BLaER1 treated with 17β-estradiol and CSF1 and Interleukin-3, amounts not matched to agents 10 nM and 100 nM (cell line): ENCODE measurements at regions not wholly inside any gene's neighbourhood (a gene's known extent, or its start where the extent isn't known, plus 50 kb on each side); places are given as distances from the start of the nearest gene placed in this dataset.
"Not testable (repeated sequence)": the region's sequence is repeated elsewhere in the genome, so short reads cannot be mapped to it uniquely, and the experiment has no call there.

Experiments
- H3K27ac ChIP-seq, 11 experiments: shearing (Covaris generic); formaldehyde crosslinking; 2 replicates each; pipeline ENCODE4 v1.8.1; 2022
- H3K27me3 ChIP-seq, 11 experiments: shearing (Covaris generic); formaldehyde crosslinking; 2 replicates each; pipeline ENCODE4 v1.8.1; 2022
- H3K36me3 ChIP-seq, 11 experiments: shearing (Covaris generic); formaldehyde crosslinking; 2 replicates each; pipeline ENCODE4 v1.8.1; 2022
- H3K4me1 ChIP-seq, 10 experiments: shearing (Covaris generic); formaldehyde crosslinking; 2 replicates each; pipeline ENCODE4 v1.8.1; 2022
- H3K4me2 ChIP-seq, 11 experiments: shearing (Covaris generic); formaldehyde crosslinking; 2 replicates each; pipeline ENCODE4 v1.8.1; 2022
- H3K4me3 ChIP-seq, 10 experiments: shearing (Covaris generic); formaldehyde crosslinking; 2 replicates each; pipeline ENCODE4 v1.8.1; 2022
- H3K9ac ChIP-seq, 11 experiments: shearing (Covaris generic); formaldehyde crosslinking; 2 replicates each; pipeline ENCODE4 v1.8.1; 2022
- H3K9me3 ChIP-seq, 11 experiments: shearing (Covaris generic); formaldehyde crosslinking; replicated peaks in 1 of 11; 2 replicates each; pipeline ENCODE4 v1.8.1; 2022
- H4K20me1 ChIP-seq, 11 experiments: shearing (Covaris generic); formaldehyde crosslinking; 2 replicates each; pipeline ENCODE4 v1.8.1; 2022
- Cebpa-rat ChIP-seq, 11 experiments: shearing (Covaris generic); IDR thresholded peaks; 2 replicates each; pipeline ENCODE4 v1.8.1; 2022

- TF ChIP-seq Cebpa-rat (IDR thresholded peaks at IDR 0.05): no peak
- no peak overlapping the region for H3K27ac ChIP-seq
- H3K9ac ChIP-seq: no peak overlapping the region
- H4K20me1 ChIP-seq: no peaks in the 10 kb centered on the region
- no peaks in the 10 kb centered on the region for H3K36me3 ChIP-seq
- H3K4me3 ChIP-seq: no peak overlapping the region
- H3K4me1 ChIP-seq: no peaks in the 10 kb centered on the region
- H3K27me3 ChIP-seq: no peaks in the 10 kb centered on the region
- no peak overlapping the region for H3K4me2 ChIP-seq
- peaks cover 0 to 26% (median 9%) of the 10 kb centered on the region in 11 experiments; a peak in 11 of 22 replicates for H3K9me3 ChIP-seq
Measured at GRCh38 chr15:93359060-93359408, 270.0 kb upstream of the RGMA start.

- Histone ChIP-seq H4K20me1 (no peaks in the 10 kb centered on the region), H3K9ac (no peak overlapping the region), H3K36me3 (no peaks in the 10 kb centered on the region), H3K4me3 (no peak overlapping the region), H3K27ac (no peak overlapping the region), H3K4me1 (no peaks in the 10 kb centered on the region), H3K4me2 (no peak overlapping the region), H3K27me3 (no peaks in the 10 kb centered on the region), H3K9me3 (peaks cover 0 to 29% (median 12%) of the 10 kb centered on the region in 11 experiments; a peak in 16 of 22 replicates)
- TF ChIP-seq Cebpa-rat (IDR thresholded peaks at IDR 0.05): no peak
Measured at GRCh38 chr15:93358166-93359059, 269.4 kb upstream of the RGMA start.

GRCh38 chr15:93348711-93349545 lies 259.9 kb upstream of the RGMA start:
- peaks cover 0 to 17% (median 8%) of the 10 kb centered on the region in 10 experiments; a peak in 11 of 20 replicates for H3K4me1 ChIP-seq
- no peak overlapping the region for H3K27ac ChIP-seq
- H3K4me2 ChIP-seq: no peak overlapping the region
- no peak overlapping the region for H3K9ac ChIP-seq
- no peaks in the 10 kb centered on the region for H3K27me3 ChIP-seq
- no peak overlapping the region for H3K4me3 ChIP-seq
- no peaks in the 10 kb centered on the region for H3K36me3 ChIP-seq
- H3K9me3 ChIP-seq: peaks cover 6 to 45% (median 23%) of the 10 kb centered on the region in 11 experiments; a peak in 16 of 22 replicates
- H4K20me1 ChIP-seq: no peaks in the 10 kb centered on the region
- TF ChIP-seq Cebpa-rat (IDR thresholded peaks at IDR 0.05): no peak

GRCh38 chr15:93347986-93348385 lies 259.0 kb upstream of the RGMA start:
- H3K4me2 ChIP-seq: no peak overlapping the region
- peaks cover 0 to 17% (median 8%) of the 10 kb centered on the region in 10 experiments; a peak in 11 of 20 replicates for H3K4me1 ChIP-seq
- no peak for TF ChIP-seq Cebpa-rat (IDR thresholded peaks at IDR 0.05)
- H3K9ac ChIP-seq: no peak overlapping the region
- no peaks in the 10 kb centered on the region for H3K27me3 ChIP-seq
- H3K9me3 ChIP-seq: peaks cover 6 to 40% (median 18%) of the 10 kb centered on the region in 11 experiments; a peak in 15 of 22 replicates
- H3K36me3 ChIP-seq: no peaks in the 10 kb centered on the region
- no peaks in the 10 kb centered on the region for H4K20me1 ChIP-seq
- H3K27ac ChIP-seq: no peak overlapping the region
- no peak overlapping the region for H3K4me3 ChIP-seq

- H3K9ac ChIP-seq: no peak overlapping the region
- no peaks in the 10 kb centered on the region for H3K36me3 ChIP-seq
- TF ChIP-seq Cebpa-rat (IDR thresholded peaks at IDR 0.05): no peak
- H3K4me1 ChIP-seq: peaks cover 3 to 30% (median 20%) of the 10 kb centered on the region in 10 experiments; a peak in 16 of 20 replicates
- H3K27ac ChIP-seq: no peak overlapping the region
- no peaks in the 10 kb centered on the region for H4K20me1 ChIP-seq
- H3K9me3 ChIP-seq: peaks cover 3 to 28% (median 13%) of the 10 kb centered on the region in 11 experiments; a peak in 13 of 22 replicates
- H3K27me3 ChIP-seq: no peaks in the 10 kb centered on the region
- H3K4me3 ChIP-seq: no peak overlapping the region
- H3K4me2 ChIP-seq: peak overlapping the region in 7 of 11 experiments; percentile 5 to 50 (median 22); a peak in 8 of 22 replicates
Measured at GRCh38 chr15:93345981-93346380, 257.0 kb upstream of the RGMA start.

GRCh38 chr15:93343402-93343801 lies 254.4 kb upstream of the RGMA start:
- H4K20me1 ChIP-seq, H3K36me3 ChIP-seq, H3K9ac ChIP-seq, H3K4me2 ChIP-seq, H3K4me3 ChIP-seq, H3K27me3 ChIP-seq, H3K27ac ChIP-seq: not testable (repeated sequence)
- H3K4me1 ChIP-seq: peaks cover 3 to 33% (median 22%) of the 10 kb centered on the region in 10 experiments; a peak in 16 of 20 replicates
- H3K9me3 ChIP-seq: peaks cover 0 to 21% (median 5%) of the 10 kb centered on the region in 11 experiments; a peak in 8 of 22 replicates

GRCh38 chr15:93341164-93341563 lies 252.2 kb upstream of the RGMA start:
- peaks cover 3 to 29% (median 21%) of the 10 kb centered on the region in 10 experiments; a peak in 16 of 20 replicates for H3K4me1 ChIP-seq
- peak overlapping the region in 10 of 11 experiments; percentile 33 to 86 (median 64); a peak in 19 of 22 replicates for H3K4me2 ChIP-seq
- H3K27me3 ChIP-seq: no peaks in the 10 kb centered on the region
- H4K20me1 ChIP-seq: no peaks in the 10 kb centered on the region
- no peaks in the 10 kb centered on the region for H3K36me3 ChIP-seq
- no peak for TF ChIP-seq Cebpa-rat (IDR thresholded peaks at IDR 0.05)
- no peak overlapping the region for H3K4me3 ChIP-seq
- no peak overlapping the region for H3K9ac ChIP-seq
- H3K9me3 ChIP-seq: peaks cover 0 to 25% (median 10%) of the 10 kb centered on the region in 11 experiments; a peak in 15 of 22 replicates
- H3K27ac ChIP-seq: peak overlapping the region in 5 of 11 experiments; percentile 9 to 62 (median 27); a peak in 5 of 22 replicates

- H3K9me3 ChIP-seq: peaks cover 0 to 33% (median 16%) of the 10 kb centered on the region in 11 experiments; a peak in 15 of 22 replicates
- TF ChIP-seq Cebpa-rat (IDR thresholded peaks at IDR 0.05): no peak
- H3K9ac ChIP-seq: no peak overlapping the region
Measured at GRCh38 chr15:93340406-93340805, 251.4 kb upstream of the RGMA start.

GRCh38 chr15:93333796-93334195 lies 244.8 kb upstream of the RGMA start:
- H3K27me3 ChIP-seq: no peaks in the 10 kb centered on the region
- no peak for TF ChIP-seq Cebpa-rat (IDR thresholded peaks at IDR 0.05)
- H3K9ac ChIP-seq: no peak overlapping the region
- no peaks in the 10 kb centered on the region for H3K36me3 ChIP-seq
- peaks cover 6 to 27% (median 18%) of the 10 kb centered on the region in 10 experiments; a peak in 17 of 20 replicates for H3K4me1 ChIP-seq
- H3K4me2 ChIP-seq: peak overlapping the region in 2 of 11 experiments; percentile 21 to 35; a peak in 3 of 22 replicates
- no peaks in the 10 kb centered on the region for H4K20me1 ChIP-seq
- H3K27ac ChIP-seq: no peak overlapping the region
- H3K9me3 ChIP-seq: peaks cover 0 to 19% (median 12%) of the 10 kb centered on the region in 11 experiments; a peak in 14 of 22 replicates
- no peak overlapping the region for H3K4me3 ChIP-seq

More at GRCh38 chr15:93340406-93340805, 251.4 kb upstream of the RGMA start:
- Histone ChIP-seq H3K27me3 (no peaks in the 10 kb centered on the region), H3K4me1 (peaks cover 3 to 21% (median 16%) of the 10 kb centered on the region in 10 experiments; a peak in 16 of 20 replicates), H3K4me2 (no peak overlapping the region), H3K27ac (no peak overlapping the region), H4K20me1 (no peaks in the 10 kb centered on the region), H3K4me3 (no peak overlapping the region), H3K36me3 (no peaks in the 10 kb centered on the region)

- H3K4me1 ChIP-seq: peaks cover 6 to 27% (median 18%) of the 10 kb centered on the region in 10 experiments; a peak in 17 of 20 replicates
- H3K27ac ChIP-seq, H4K20me1 ChIP-seq, H3K36me3 ChIP-seq, H3K9ac ChIP-seq, H3K4me3 ChIP-seq, H3K27me3 ChIP-seq: not testable (repeated sequence)
- H3K4me2 ChIP-seq: 0 out of 22 replicates have a peak overlapping the region, but pooled peaks of 1 of the 11 experiments have one; percentile 71
- H3K9me3 ChIP-seq: peaks cover 0 to 19% (median 12%) of the 10 kb centered on the region in 11 experiments; a peak in 14 of 22 replicates
Measured at GRCh38 chr15:93333126-93333525, 244.1 kb upstream of the RGMA start.
